Karpas-422 (cell line): ENCODE measurements at regions not wholly inside any gene's neighbourhood (a gene's known extent, or its start where the extent isn't known, plus 50 kb on each side); places are given as distances from the start of the nearest gene placed in this dataset.

Experiments
- DNase-seq: peaks from one replicate; pipeline ENCODE4 v3.0.0-alpha.2; 2015
- H2AFZ ChIP-seq: fragments of 200-600 bp; sonication (generic); 2 replicates; pipeline ENCODE4 v1.6.1; 2014; ENCODE audit warnings: antibody characterized with exemption, low read length, mixed read lengths
- H3K27ac ChIP-seq: fragments of 200-600 bp; sonication (generic); 2 replicates; pipeline ENCODE4 v1.5.1; 2014; ENCODE audit warnings: mild to moderate bottlenecking, low read length, moderate library complexity
- H3K27me3 ChIP-seq: fragments of 200-600 bp; sonication (generic); 2 replicates; pipeline ENCODE4 v1.6.1; 2014; ENCODE audit warnings: low read length, mixed read lengths
- H3K36me3 ChIP-seq: fragments of 200-600 bp; sonication (generic); 2 replicates; pipeline ENCODE4 v1.6.1; 2014; ENCODE audit warnings: low read length, mixed read lengths; ENCODE audit not compliant: insufficient read depth
- H3K4me1 ChIP-seq: fragments of 200-600 bp; sonication (generic); 2 replicates; pipeline ENCODE4 v1.6.1; 2014; ENCODE audit warnings: mild to moderate bottlenecking, low read length, mixed read lengths
- H3K4me2 ChIP-seq: fragments of 200-600 bp; sonication (generic); 2 replicates; pipeline ENCODE4 v1.6.1; 2014; ENCODE audit warnings: low read length, low read depth, mild to moderate bottlenecking; ENCODE audit not compliant: poor library complexity, severe bottlenecking
- H3K4me3 ChIP-seq: fragments of 200-600 bp; sonication (generic); 2 replicates; pipeline ENCODE4 v1.5.1; 2014; ENCODE audit warnings: mild to moderate bottlenecking, antibody characterized with exemption, low read length, mixed read lengths
- H3K79me2 ChIP-seq: fragments of 200-600 bp; sonication (generic); 2 replicates; pipeline ENCODE4 v1.6.1; 2014; ENCODE audit warnings: mild to moderate bottlenecking, low read length, mixed read lengths
- H3K9ac ChIP-seq: fragments of 200-600 bp; sonication (generic); 2 replicates; pipeline ENCODE4 v1.6.0; 2014; ENCODE audit warnings: low read length
- H3K9me2 ChIP-seq: fragments of 200-600 bp; sonication (generic), shearing (Covaris generic); replicated peaks from 2 replicates; pipeline ENCODE4 v1.6.0; 2014; ENCODE audit warnings: mild to moderate bottlenecking, low read length, moderate library complexity; ENCODE audit not compliant: insufficient read depth
- H3K9me3 ChIP-seq: fragments of 300-700, 200-600 bp; sonication (generic); 2 replicates; pipeline ENCODE4 v1.6.1; 2014; ENCODE audit warnings: low read length, mixed read lengths
- H4K20me1 ChIP-seq: fragments of 200-600 bp; sonication (generic); 2 replicates; pipeline ENCODE4 v1.6.1; 2014; ENCODE audit warnings: mild to moderate bottlenecking, antibody characterized with exemption, low read length, low read depth; ENCODE audit not compliant: insufficient read depth

DNA sequence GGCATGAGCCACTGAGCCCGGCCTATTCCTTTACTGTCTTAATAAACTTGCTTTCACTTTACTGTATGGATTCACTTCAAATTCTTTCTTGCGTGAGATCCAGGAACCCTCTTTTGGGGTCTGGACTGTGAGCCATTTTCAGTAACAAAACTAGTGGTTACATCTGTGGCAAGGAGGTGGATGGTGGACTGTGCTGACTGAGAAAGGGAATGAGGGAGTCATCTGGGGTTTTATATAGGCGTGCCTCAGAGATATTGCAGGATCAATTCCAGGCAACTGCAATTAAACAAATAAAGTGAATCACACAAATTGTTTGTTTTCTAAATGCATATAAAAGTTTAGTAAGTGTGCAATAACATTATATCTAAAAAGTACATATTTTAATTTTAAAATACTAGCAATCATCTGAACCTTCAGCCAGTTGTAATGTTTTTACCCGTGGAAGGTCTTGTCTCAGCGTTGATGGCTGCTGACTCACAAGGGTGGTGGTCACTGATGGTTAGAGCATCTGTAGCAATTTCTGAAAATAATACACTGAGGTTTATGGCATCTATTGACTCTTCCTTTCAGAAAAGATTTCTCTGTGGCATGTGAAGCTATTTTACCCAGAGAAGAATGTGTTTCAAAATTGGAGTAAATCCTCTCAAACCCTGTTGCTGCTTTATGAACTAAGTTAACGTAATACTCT, 111.4 kb upstream of the FKBP1C start:
- Histone ChIP-seq H3K9ac (no peak overlapping the region), H3K4me2 (no peak overlapping the region), H3K27me3 (no peaks in the 10 kb centered on the region), H3K4me1 (no peaks in the 10 kb centered on the region), H3K79me2 (no peaks in the 10 kb centered on the region), H3K9me2 (no peaks in the 10 kb centered on the region), H3K4me3 (no peak overlapping the region), H3K27ac (no peak overlapping the region), H2AFZ (no peak overlapping the region), H3K36me3 (no peaks in the 10 kb centered on the region), H4K20me1 (no peaks in the 10 kb centered on the region), H3K9me3 (no peaks in the 10 kb centered on the region)
- no peak for DNase-seq

DNA sequence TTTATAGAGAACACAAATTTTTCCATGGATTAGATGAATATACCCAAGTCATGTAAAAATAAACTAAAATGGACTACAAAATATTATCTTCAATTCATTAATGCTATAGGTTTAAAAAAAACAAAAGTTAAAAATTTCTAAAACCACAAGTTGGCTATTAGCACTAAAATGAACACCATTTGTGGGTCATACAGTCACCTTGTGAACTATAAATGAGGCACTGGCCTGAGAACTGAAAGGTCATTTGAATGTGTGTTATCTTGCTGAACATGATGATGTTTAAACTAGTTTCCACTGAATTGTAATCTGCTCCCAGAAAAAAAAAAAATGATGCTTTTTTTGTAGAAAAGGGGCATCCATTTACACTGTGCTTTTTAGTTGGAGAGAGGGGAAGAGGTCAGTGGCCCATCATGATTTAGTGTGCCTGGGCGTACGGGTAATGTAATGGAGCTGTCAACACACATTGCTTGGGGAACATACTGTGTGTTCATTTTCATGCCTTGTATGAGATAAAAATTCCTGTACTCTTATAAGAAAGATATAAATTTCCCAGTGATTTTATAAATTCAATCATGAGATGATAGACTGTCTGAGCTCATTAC, 96.6 kb upstream of the FKBP1C start:
- H3K9me3 ChIP-seq, result no peaks in the 10 kb centered on the region
- H3K27me3 ChIP-seq, result no peaks in the 10 kb centered on the region
- H3K4me2 ChIP-seq, result no peak overlapping the region
- H3K9ac ChIP-seq, result no peak overlapping the region
- H3K27ac ChIP-seq, result no peak overlapping the region
- no peaks in the 10 kb centered on the region; the same call in 1 of the 2 replicates for H3K9me2 ChIP-seq
- no peaks in the 10 kb centered on the region for H3K36me3 ChIP-seq
- H2AFZ ChIP-seq, result no peak overlapping the region
- no peak for DNase-seq
- no peaks in the 10 kb centered on the region for H3K79me2 ChIP-seq
- H3K4me3 ChIP-seq, result no peak overlapping the region
- H4K20me1 ChIP-seq, result no peaks in the 10 kb centered on the region
- no peaks in the 10 kb centered on the region for H3K4me1 ChIP-seq

DNA sequence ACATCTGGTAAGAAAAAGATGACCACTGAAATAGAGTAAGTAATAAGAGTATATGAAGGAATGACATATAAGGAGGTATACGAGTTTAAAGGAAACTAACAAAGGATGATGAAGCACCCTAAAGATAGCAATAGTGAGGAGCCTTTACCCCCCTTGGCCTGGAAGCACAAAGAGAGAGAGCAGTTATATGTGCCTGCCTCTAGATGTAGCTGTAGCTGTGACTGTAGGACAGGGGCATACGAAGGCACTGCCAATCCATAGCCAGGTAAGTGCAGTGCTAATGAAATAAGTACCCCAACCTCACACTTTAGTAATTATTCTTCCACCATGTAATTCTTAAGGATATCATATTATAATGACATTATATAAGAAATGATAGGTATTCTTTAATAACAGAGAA, 90.1 kb upstream of the FKBP1C start:
- no peak overlapping the region for H2AFZ ChIP-seq
- peak; percentile 51 for DNase-seq
- no peak overlapping the region for H3K9ac ChIP-seq
- H3K9me2 ChIP-seq, result no peaks in the 10 kb centered on the region
- no peak overlapping the region for H3K4me3 ChIP-seq
- no peaks in the 10 kb centered on the region for H3K9me3 ChIP-seq
- no peak overlapping the region for H3K4me2 ChIP-seq
- no peaks in the 10 kb centered on the region for H3K27me3 ChIP-seq
- H4K20me1 ChIP-seq, result no peaks in the 10 kb centered on the region
- no peaks in the 10 kb centered on the region for H3K36me3 ChIP-seq
- H3K27ac ChIP-seq, result no peak overlapping the region
- H3K4me1 ChIP-seq, result no peaks in the 10 kb centered on the region
- H3K79me2 ChIP-seq, result no peaks in the 10 kb centered on the region

DNA sequence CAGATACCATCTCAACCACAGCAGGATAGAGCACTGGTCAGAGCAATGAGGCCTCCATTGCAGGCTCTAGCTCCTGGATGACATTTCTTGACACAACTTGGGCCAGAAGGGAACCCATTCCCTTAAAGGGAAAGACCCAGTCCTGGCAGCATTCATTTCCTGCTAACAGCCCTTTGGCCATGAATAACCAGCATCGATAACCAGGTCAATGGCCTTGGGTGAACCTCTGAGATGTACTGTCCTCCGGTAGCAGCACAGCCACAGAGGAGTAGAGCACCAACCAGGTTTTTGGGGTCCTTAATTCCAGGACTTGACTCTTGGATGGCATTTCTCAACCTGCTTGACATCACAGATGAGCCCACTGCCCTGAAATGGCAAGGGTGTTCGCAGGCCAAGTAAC, 71.2 kb upstream of the FKBP1C start:
- Histone ChIP-seq H3K4me3 (no peak overlapping the region), H3K79me2 (no peaks in the 10 kb centered on the region), H3K27me3 (no peaks in the 10 kb centered on the region), H4K20me1 (no peaks in the 10 kb centered on the region), H3K4me2 (no peak overlapping the region), H3K9me2 (0 out of 2 replicates have a peak, but pooled peaks cover 3% of the 10 kb centered on the region), H3K9me3 (no peaks in the 10 kb centered on the region), H3K9ac (no peak overlapping the region), H3K27ac (no peak overlapping the region), H3K4me1 (no peaks in the 10 kb centered on the region), H2AFZ (no peak overlapping the region), H3K36me3 (no peaks in the 10 kb centered on the region)
- DNase-seq, result no peak

DNA sequence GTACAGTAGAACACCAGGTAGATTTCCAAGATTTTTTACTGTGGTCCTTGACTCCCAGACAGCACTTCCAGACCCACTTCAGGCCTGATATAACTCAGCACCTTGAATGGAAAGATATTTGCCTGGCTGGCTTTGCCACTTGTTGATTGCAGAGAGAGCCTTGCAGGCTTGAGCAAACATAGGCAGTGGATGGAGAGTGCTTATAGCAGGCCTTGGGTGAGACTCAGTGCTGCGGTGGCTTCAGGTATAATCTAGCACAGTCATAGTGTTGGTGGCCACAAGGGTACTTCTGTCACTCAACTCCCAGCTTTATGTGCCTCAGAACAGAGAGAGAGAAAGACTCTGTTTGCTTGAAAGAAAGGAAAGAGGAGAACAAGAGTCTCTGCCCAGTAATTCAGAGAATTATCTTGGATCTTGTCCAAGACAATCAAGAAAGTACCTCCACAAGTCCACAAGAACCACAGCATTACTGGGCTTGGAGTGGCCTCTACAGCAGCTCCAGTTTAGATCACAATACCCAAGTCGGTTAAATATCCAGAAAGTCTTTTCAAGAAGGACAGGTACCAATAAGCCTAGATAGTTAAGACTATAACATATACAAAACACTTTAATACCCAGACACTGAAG, 70.5 kb upstream of the FKBP1C start:
- H3K4me1 ChIP-seq, result no peaks in the 10 kb centered on the region
- H3K36me3 ChIP-seq, result no peaks in the 10 kb centered on the region
- no peak overlapping the region for H3K9ac ChIP-seq
- H3K27me3 ChIP-seq, result no peaks in the 10 kb centered on the region
- no peaks in the 10 kb centered on the region for H3K9me3 ChIP-seq
- H3K79me2 ChIP-seq, result no peaks in the 10 kb centered on the region
- DNase-seq, result no peak
- H4K20me1 ChIP-seq, result no peaks in the 10 kb centered on the region
- no peak overlapping the region for H3K4me3 ChIP-seq
- no peak overlapping the region for H2AFZ ChIP-seq
- no peak overlapping the region for H3K4me2 ChIP-seq
- no peak overlapping the region for H3K27ac ChIP-seq
- 0 out of 2 replicates have a peak, but pooled peaks cover 3% of the 10 kb centered on the region for H3K9me2 ChIP-seq

DNA sequence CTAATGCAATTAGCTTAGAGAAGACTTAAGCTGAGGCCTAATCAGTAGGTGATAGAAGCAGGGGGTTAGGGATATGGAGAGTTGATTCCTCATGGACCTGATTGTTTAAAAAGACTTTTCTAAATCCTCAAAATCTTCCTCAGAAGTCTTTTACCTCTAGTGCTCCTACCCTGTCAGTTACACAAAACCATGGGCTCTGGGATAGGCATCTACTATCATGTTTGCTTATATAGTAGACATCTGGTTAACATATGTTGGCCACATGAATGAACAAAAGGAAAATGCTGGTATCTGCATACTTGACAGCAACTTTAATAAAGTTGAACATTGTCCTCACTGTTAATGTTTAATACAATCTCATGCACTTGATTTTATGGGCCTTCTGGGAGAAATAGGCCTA, 61.5 kb upstream of the FKBP1C start:
- Histone ChIP-seq H3K79me2 (no peaks in the 10 kb centered on the region), H3K27ac (no peak overlapping the region), H3K27me3 (no peaks in the 10 kb centered on the region), H3K4me1 (no peaks in the 10 kb centered on the region), H3K9me3 (no peaks in the 10 kb centered on the region), H3K4me3 (no peak overlapping the region), H4K20me1 (no peaks in the 10 kb centered on the region), H3K9me2 (no peaks in the 10 kb centered on the region), H3K4me2 (no peak overlapping the region), H2AFZ (no peak overlapping the region), H3K36me3 (no peaks in the 10 kb centered on the region), H3K9ac (no peak overlapping the region)
- DNase-seq, result no peak

DNA sequence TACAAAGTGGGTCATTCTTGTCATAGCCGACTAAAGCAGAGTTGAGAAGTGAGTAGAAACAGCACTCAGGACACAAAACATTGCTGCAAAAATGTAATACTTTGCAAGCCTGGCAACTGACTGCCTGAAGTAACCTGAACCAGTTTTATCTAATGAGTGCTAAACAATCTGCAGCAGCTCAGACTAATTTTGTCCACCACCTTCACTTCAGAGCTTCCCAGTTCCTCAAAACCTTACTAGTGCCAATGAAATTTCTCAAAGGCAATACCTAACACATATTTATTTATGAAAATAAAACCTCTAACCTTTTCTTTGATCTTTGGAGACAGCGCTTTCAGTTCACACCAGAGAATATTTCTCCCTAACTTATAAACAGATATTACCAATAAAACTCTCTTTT, 56.7 kb upstream of the FKBP1C start:
- Histone ChIP-seq H3K4me2 (no peak overlapping the region), H2AFZ (no peak overlapping the region), H3K36me3 (no peaks in the 10 kb centered on the region), H3K4me3 (no peak overlapping the region), H3K27ac (no peak overlapping the region), H3K27me3 (no peaks in the 10 kb centered on the region), H3K9me3 (no peaks in the 10 kb centered on the region), H3K9ac (no peak overlapping the region), H4K20me1 (no peaks in the 10 kb centered on the region), H3K9me2 (no peaks in the 10 kb centered on the region), H3K4me1 (no peaks in the 10 kb centered on the region), H3K79me2 (no peaks in the 10 kb centered on the region)
- DNase-seq, result no peak
